ENCODE measurements at regions not wholly inside any gene's neighbourhood (a gene's known extent, or its start where the extent isn't known, plus 50 kb on each side); places are given as distances from the start of the nearest gene placed in this dataset.
"Not testable (repeated sequence)": the region's sequence is repeated elsewhere in the genome, so short reads cannot be mapped to it uniquely, and the experiment has no call there.

DNA sequence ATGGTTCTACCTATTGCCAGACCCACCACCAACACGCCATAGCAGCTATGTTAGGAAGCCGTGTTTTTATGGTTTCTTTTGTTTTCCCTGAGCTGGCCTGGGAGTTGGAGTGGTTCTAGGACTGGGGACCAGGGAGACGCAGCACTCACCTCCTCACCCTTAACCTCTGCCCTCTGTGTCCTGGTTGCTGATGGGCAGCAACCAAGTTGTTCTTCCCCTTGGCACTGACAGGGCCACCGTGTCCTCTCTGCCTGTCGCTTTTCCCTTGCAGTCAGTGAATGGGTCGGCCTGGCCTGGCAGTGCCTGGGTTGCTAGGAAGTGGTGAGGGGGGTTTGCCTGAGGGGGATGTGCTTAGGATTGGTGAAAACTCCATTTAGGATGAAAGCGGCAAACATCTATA is 197.1 kb upstream of the GATA6 start:
- H3K9me3 ChIP-seq, result no peaks in the 10 kb centered on the region
- 78 to 83% (median 79%) methylated on average over 7 of the region's 7 CpGs for WGBS, 5 donors
- intact Hi-C loops (cut with DNase I; ENCODE audit: low total_unique reads), result no loop called here
- no peak overlapping the region for H3K27ac ChIP-seq
- TF ChIP-seq POLR2A (IDR thresholded peaks at IDR 0.05) (no peak), POLR2AphosphoS5 (IDR thresholded peaks at IDR 0.05) (no peak), EP300 (IDR thresholded peaks at IDR 0.05) (no peak), CTCF (IDR thresholded peaks at IDR 0.05) (no peak)
- H3K4me1 ChIP-seq, result peaks cover 0 to 17% (median 7%) of the 10 kb centered on the region in 4 donors
- no peaks in the 10 kb centered on the region for H3K36me3 ChIP-seq
- no peak for DNase-seq
- H3K4me3 ChIP-seq, result no peak overlapping the region
- H3K27me3 ChIP-seq, result no peaks in the 10 kb centered on the region

GRCh38 chr18:21975954-21976353 is 193.4 kb upstream of the GATA6 start:
- H3K36me3 ChIP-seq; H3K27me3 ChIP-seq; DNase-seq; H3K27ac ChIP-seq; H3K4me3 ChIP-seq; H3K9me3 ChIP-seq; intact Hi-C loops (cut with DNase I; ENCODE audit: low total_unique reads): not testable (repeated sequence)
- 73 to 96% (median 90%) methylated on average over 1 of the region's 1 CpG for WGBS, 5 donors
- peaks cover 6 to 22% (median 14%) of the 10 kb centered on the region in 4 donors for H3K4me1 ChIP-seq

GRCh38 chr18:21978546-21979170 is 190.7 kb upstream of the GATA6 start:
- H3K27me3 ChIP-seq, result no peaks in the 10 kb centered on the region
- H3K9me3 ChIP-seq, result peaks cover 0 to 8% (median 2%) of the 10 kb centered on the region in 4 donors
- peaks cover 11 to 25% (median 20%) of the 10 kb centered on the region in 4 donors for H3K4me1 ChIP-seq
- 22 to 43% (median 30%) methylated on average over 13 of the region's 13 CpGs for WGBS, 5 donors
- intact Hi-C loops (cut with DNase I; ENCODE audit: low total_unique reads), result no loop called here
- peak overlapping the region in 1 of 4 donors; percentile 15 for H3K4me3 ChIP-seq
- peak overlapping the region; percentile 81 to 87 (median 86) for H3K27ac ChIP-seq
- TF ChIP-seq POLR2A (IDR thresholded peaks at IDR 0.05), result no peak
- TF ChIP-seq POLR2AphosphoS5 (IDR thresholded peaks at IDR 0.05), result peak in 2 of 3 donors; percentile 59 to 80
- H3K36me3 ChIP-seq, result no peaks in the 10 kb centered on the region
- peak; percentile 64 to 88 for DNase-seq

DNA sequence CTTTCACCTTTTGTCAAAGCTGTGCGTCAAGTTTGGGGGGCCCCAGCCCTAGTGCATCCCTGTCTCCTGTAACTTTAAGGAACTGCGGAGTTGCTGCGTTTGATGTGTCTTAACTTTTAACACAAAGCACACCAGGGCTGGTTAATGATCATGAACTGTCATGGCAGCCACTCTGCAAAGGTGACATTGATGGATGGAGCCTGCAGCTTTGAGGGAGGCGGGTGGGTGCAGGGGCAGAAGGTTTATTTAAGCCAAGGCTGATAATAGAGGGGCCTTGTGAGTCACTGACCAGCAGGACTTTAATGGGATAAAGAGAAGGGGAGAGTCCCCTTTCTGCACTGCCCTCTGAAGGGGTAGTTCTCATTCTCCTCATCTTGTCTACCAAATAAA is 190.2 kb upstream of the GATA6 start:
- peak overlapping the region; percentile 81 to 87 (median 86) for H3K27ac ChIP-seq
- H3K9me3 ChIP-seq, result peaks cover 0 to 8% (median 2%) of the 10 kb centered on the region in 4 donors
- intact Hi-C loops (cut with DNase I; ENCODE audit: low total_unique reads), result no loop called here
- peak in 1 of 2 donors; percentile 80 for DNase-seq
- peaks cover 11 to 25% (median 20%) of the 10 kb centered on the region in 4 donors for H3K4me1 ChIP-seq
- H3K27me3 ChIP-seq, result no peaks in the 10 kb centered on the region
- no peaks in the 10 kb centered on the region for H3K36me3 ChIP-seq
- H3K4me3 ChIP-seq, result no peak overlapping the region
- WGBS, 5 donors, result 38 to 60% (median 44%) methylated on average over 4 of the region's 4 CpGs
- TF ChIP-seq POLR2A (IDR thresholded peaks at IDR 0.05) (no peak), CTCF (IDR thresholded peaks at IDR 0.05) (no peak), EP300 (IDR thresholded peaks at IDR 0.05) (no peak)

DNA sequence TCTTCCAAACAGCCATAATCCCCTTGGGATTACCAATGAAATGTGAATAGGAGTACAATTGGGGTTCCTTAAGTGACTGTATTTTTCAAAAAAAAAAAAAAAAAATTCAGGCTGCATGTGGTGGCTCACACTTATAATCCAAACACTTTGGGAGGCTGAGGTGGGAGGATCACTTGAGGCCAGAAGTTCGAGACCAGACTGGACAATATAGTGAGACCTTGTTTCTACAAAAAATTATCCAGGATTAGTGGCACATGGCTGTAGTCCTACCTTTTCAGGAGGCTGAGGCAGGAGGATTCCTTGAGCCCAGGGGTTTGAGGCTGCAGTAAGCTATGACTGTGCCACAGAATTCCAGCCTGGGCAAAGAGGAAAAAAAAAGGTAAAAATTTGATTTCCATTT is 189.6 kb upstream of the GATA6 start:
- intact Hi-C loops (cut with DNase I; ENCODE audit: low total_unique reads), result no loop called here
- peak overlapping the region; percentile 59 to 87 (median 84) for H3K27ac ChIP-seq
- WGBS, 5 donors, result 69 to 83% (median 81%) methylated on average over 1 of the region's 1 CpG
- H3K9me3 ChIP-seq, result peaks cover 0 to 8% (median 2%) of the 10 kb centered on the region in 4 donors
- H3K4me3 ChIP-seq, result no peak overlapping the region
- DNase-seq, result no peak
- no peaks in the 10 kb centered on the region for H3K27me3 ChIP-seq
- H3K4me1 ChIP-seq, result peaks cover 11 to 25% (median 20%) of the 10 kb centered on the region in 4 donors
- no peaks in the 10 kb centered on the region for H3K36me3 ChIP-seq
- no peak for TF ChIP-seq POLR2AphosphoS5 (IDR thresholded peaks at IDR 0.05)
- no peak for TF ChIP-seq EP300 (IDR thresholded peaks at IDR 0.05)
- no peak for TF ChIP-seq CTCF (IDR thresholded peaks at IDR 0.05)
- no peak for TF ChIP-seq POLR2A (IDR thresholded peaks at IDR 0.05)

Measured in stomach (tissue), 8 donors.